22Rv1 (cell line): ENCODE measurements at regions not wholly inside any gene's neighbourhood (a gene's known extent, or its start where the extent isn't known, plus 50 kb on each side); places are given as distances from the start of the nearest gene placed in this dataset.

Experiments used
- ZFX ChIP-seq: fragments of 450-650 bp; IDR thresholded peaks from 2 replicates; pipeline ENCODE4 v1.6.1; 2017; ENCODE audit warnings: antibody characterized with exemption, borderline replicate concordance
- TF ChIP-seq, protein P1 (sequence below): fragments of 450-650 bp; IDR thresholded peaks from 2 replicates; pipeline ENCODE4 v1.5.1; 2017; ENCODE audit warnings: mild to moderate bottlenecking

DNA sequence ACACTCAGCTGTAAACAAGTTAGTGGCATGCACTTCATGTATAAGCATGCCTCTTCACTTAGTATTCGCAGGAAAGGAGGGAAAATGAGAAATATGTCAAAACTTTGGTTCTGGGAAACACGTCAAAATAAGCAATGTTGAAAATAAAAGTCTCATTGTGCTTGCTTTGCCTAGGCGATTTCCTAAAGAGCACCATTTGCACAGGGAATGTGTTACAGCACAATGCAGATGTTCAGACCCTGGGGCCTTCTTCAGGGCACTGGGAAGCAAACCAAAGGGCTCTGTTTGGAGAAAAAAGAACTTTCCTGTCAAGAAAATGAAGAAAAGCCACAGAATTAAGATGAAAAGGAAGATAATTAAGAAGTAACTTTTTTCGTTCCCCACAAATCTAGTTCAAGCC is 98.6 kb upstream of the PLD5 start:
- TF ChIP-seq, protein P1, sequence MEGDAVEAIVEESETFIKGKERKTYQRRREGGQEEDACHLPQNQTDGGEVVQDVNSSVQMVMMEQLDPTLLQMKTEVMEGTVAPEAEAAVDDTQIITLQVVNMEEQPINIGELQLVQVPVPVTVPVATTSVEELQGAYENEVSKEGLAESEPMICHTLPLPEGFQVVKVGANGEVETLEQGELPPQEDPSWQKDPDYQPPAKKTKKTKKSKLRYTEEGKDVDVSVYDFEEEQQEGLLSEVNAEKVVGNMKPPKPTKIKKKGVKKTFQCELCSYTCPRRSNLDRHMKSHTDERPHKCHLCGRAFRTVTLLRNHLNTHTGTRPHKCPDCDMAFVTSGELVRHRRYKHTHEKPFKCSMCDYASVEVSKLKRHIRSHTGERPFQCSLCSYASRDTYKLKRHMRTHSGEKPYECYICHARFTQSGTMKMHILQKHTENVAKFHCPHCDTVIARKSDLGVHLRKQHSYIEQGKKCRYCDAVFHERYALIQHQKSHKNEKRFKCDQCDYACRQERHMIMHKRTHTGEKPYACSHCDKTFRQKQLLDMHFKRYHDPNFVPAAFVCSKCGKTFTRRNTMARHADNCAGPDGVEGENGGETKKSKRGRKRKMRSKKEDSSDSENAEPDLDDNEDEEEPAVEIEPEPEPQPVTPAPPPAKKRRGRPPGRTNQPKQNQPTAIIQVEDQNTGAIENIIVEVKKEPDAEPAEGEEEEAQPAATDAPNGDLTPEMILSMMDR: no peak
- no peak for TF ChIP-seq ZFX
